Cardiac muscle cell (in vitro differentiated cells and primary cell): ENCODE measurements at regions not wholly inside any gene's neighbourhood (a gene's known extent, or its start where the extent isn't known, plus 50 kb on each side); places are given as distances from the start of the nearest gene placed in this dataset.

Experiments used
- DNase-seq, 2 donors: peaks; one replicate each; pipeline versions ENCODE4 v3.0.0 to v3.0.0-alpha.2; 2010 to 2017; ENCODE audit warnings: low read depth in 1 of 2, low spot score in 1 of 2
- H3K27ac ChIP-seq: fragments of 200-600 bp; sonication (generic); 2 replicates; pipeline ENCODE4 v1.5.1; 2016
- H3K27me3 ChIP-seq: fragments of 200-600 bp; sonication (generic); 2 replicates; pipeline ENCODE4 v1.6.0; 2016; ENCODE audit warnings: control low read depth
- H3K36me3 ChIP-seq: fragments of 200-600 bp; sonication (generic); 2 replicates; pipeline ENCODE4 v1.5.1; 2016; ENCODE audit warnings: control low read depth
- H3K4me1 ChIP-seq: fragments of 200-600 bp; sonication (generic); 2 replicates; pipeline ENCODE4 v1.8.1; 2017; ENCODE audit warnings: low read depth, mild to moderate bottlenecking, mixed run types
- H3K4me3 ChIP-seq: fragments of 200-600 bp; sonication (generic); 2 replicates; pipeline ENCODE4 v1.5.1; 2016; ENCODE audit warnings: mild to moderate bottlenecking
- H3K9me3 ChIP-seq: fragments of 200-600 bp; sonication (generic); 2 replicates; pipeline ENCODE4 v1.5.1; 2017; ENCODE audit warnings: low read depth, mild to moderate bottlenecking, control low read depth
- TF ChIP-seq, protein P1 (sequence below): IDR thresholded peaks from 2 replicates; pipeline ENCODE4 v1.5.1; 2012; ENCODE audit warnings: low read depth, mild to moderate bottlenecking, low read length

DNA sequence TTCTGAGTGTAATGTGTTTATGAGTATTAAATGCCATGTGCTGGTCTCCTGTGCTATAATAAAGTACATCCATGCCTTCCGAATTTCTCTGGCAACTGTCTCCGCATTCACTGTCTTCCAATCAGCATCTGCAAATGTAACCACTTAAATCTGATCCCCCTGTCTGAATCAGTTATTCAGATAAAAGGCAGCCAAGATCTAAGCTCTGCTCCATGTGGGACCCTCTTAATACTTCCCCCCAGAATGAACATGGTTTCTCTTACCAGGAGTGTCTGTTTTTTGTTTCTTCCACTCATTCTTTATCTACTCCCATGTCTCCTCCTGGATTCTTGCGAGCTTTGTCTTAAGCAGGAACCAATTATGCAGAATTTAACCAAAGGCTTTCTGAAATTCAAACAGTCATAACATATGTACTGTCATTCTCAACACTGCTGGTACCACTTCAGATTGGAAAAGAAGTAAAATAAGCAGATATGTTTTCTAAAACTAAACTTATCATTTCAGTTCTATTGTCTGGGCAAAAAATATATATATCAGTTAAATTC, 996.7 kb upstream of the FLRT2 start:
- Histone ChIP-seq H3K27ac (no peak overlapping the region), H3K4me3 (no peak overlapping the region), H3K4me1 (no peaks in the 10 kb centered on the region), H3K9me3 (no peaks in the 10 kb centered on the region), H3K36me3 (no peaks in the 10 kb centered on the region), H3K27me3 (no peaks in the 10 kb centered on the region)
- TF ChIP-seq, protein P1, sequence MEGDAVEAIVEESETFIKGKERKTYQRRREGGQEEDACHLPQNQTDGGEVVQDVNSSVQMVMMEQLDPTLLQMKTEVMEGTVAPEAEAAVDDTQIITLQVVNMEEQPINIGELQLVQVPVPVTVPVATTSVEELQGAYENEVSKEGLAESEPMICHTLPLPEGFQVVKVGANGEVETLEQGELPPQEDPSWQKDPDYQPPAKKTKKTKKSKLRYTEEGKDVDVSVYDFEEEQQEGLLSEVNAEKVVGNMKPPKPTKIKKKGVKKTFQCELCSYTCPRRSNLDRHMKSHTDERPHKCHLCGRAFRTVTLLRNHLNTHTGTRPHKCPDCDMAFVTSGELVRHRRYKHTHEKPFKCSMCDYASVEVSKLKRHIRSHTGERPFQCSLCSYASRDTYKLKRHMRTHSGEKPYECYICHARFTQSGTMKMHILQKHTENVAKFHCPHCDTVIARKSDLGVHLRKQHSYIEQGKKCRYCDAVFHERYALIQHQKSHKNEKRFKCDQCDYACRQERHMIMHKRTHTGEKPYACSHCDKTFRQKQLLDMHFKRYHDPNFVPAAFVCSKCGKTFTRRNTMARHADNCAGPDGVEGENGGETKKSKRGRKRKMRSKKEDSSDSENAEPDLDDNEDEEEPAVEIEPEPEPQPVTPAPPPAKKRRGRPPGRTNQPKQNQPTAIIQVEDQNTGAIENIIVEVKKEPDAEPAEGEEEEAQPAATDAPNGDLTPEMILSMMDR, result no peak
- no peak for DNase-seq

DNA sequence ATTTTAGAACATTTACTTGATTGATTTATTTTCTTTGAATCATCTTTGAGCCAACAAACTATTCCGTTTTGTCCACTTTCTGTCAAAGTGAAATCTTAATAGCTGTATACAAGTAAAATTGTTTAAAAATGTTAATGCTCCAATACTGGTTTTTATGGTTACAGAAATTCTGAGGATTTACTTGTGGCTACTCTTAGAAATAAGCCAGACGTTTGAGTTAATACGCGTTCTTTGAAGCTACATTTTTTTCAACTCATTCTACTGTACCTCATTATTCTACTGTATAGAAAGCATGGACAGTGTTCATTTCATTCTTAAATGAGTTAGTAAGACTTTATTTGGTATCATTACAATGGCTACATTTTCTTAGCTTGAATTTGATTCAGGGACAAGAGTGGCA, 996.2 kb upstream of the FLRT2 start:
- Histone ChIP-seq H3K36me3 (no peaks in the 10 kb centered on the region), H3K9me3 (no peaks in the 10 kb centered on the region), H3K4me3 (no peak overlapping the region), H3K27ac (no peak overlapping the region), H3K4me1 (no peaks in the 10 kb centered on the region), H3K27me3 (no peaks in the 10 kb centered on the region)
- TF ChIP-seq, protein P1, result no peak
- no peak for DNase-seq

DNA sequence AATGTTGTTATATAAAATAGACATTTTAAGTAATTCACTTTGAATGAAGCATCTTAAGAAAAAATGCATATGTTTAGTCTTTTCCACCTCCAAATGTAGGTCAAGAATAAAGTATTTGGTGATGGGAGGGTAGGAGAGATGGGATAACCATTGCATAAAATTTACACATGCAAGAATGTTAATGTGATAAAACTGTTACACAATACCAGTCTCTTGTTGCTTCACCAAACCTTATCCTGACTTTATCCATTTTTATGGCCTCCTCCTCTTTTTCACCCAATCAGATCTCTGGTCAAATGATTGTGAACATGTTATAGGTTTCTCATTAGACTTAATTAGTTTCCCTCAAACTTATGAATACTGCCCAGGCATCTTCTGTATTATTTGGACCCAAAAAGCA, 994.5 kb upstream of the FLRT2 start:
- TF ChIP-seq, protein P1, result no peak

DNA sequence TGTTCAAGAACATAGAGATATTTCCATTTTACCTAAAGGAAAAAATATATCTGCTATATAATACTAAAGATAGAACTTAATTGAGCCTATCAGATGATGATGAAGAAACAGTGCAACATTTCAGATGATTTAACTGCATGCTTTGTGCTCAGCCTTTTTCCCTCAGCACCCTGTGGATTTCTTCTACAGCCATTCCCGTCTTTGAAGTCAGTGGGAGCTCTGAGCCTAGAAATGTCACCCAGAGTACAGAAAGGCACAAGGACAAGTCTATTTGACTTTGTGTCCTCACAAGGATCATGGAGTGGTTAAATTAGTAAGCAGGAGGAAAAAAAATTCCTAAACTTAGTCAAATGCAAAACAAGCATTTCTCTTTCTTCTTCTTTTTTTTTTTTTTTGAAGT, 994.0 kb upstream of the FLRT2 start:
- H3K4me1 ChIP-seq, result no peaks in the 10 kb centered on the region
- DNase-seq, result no peak
- no peaks in the 10 kb centered on the region for H3K9me3 ChIP-seq
- no peaks in the 10 kb centered on the region for H3K36me3 ChIP-seq
- H3K27ac ChIP-seq, result no peak overlapping the region
- TF ChIP-seq, protein P1, result no peak
- no peaks in the 10 kb centered on the region for H3K27me3 ChIP-seq
- no peak overlapping the region for H3K4me3 ChIP-seq

More for the DNA sequence above, 994.5 kb upstream of the FLRT2 start:
- Histone ChIP-seq H3K4me1 (no peaks in the 10 kb centered on the region), H3K4me3 (no peak overlapping the region), H3K36me3 (no peaks in the 10 kb centered on the region), H3K27me3 (no peaks in the 10 kb centered on the region), H3K27ac (no peak overlapping the region), H3K9me3 (no peaks in the 10 kb centered on the region)
- DNase-seq, result peak in 1 of 2 donors; percentile 16

DNA sequence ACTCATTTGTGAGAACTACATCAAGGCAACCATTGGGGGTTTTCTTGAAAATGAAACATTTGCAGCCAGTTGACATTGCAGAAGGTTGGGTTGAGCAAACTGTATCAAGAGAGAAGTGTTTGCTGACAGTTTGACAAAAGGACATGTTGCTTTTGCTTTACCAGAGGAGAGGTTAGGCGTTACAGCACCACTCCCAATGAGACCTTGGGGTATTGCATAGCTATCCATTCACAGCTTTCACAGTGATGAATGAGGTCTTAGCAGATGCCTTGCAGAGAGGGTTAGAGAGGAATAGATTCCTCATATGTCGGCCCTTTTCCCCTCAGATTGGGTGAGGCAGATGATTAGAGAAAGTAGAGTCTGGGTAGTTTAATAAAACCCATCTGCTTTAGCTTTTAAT, 988.9 kb upstream of the FLRT2 start:
- H3K9me3 ChIP-seq, result no peaks in the 10 kb centered on the region
- no peak overlapping the region for H3K4me3 ChIP-seq
- H3K27ac ChIP-seq, result no peak overlapping the region
- no peaks in the 10 kb centered on the region for H3K27me3 ChIP-seq
- TF ChIP-seq, protein P1, result no peak
- DNase-seq, result peak in 1 of 2 donors; percentile 73
- H3K4me1 ChIP-seq, result peaks cover 8% of the 10 kb centered on the region
- H3K36me3 ChIP-seq, result no peaks in the 10 kb centered on the region

DNA sequence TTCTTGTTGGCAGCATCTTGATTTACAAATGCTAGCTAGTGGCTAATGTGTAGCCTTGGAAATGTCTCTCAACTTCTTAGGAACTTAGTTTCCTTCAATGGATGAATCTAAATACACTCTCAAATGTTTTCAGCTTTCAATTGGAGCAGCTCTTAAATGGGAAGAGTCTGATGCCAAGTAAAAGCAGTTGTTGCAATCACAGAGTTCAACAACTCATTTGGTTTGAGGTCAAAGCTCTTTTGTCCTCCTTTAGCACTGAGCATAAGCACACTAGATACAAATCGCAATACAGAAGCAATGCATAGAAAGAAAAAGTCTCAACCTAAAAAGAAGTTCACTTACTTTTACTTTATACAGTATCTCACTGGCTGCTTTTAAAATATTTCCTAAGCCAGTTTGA, 986.1 kb upstream of the FLRT2 start:
- Histone ChIP-seq H3K36me3 (no peaks in the 10 kb centered on the region), H3K27ac (no peak overlapping the region), H3K4me1 (peaks cover 8% of the 10 kb centered on the region), H3K27me3 (no peaks in the 10 kb centered on the region), H3K9me3 (no peaks in the 10 kb centered on the region), H3K4me3 (no peak overlapping the region)
- no peak for DNase-seq
- TF ChIP-seq, protein P1, result no peak
